HCT116 (cell line): ENCODE measurements at regions not wholly inside any gene's neighbourhood (a gene's known extent, or its start where the extent isn't known, plus 50 kb on each side); places are given as distances from the start of the nearest gene placed in this dataset.

Experiments
- ATAC-seq: fragments of 200-7000 bp; cut with Tn5 transposase; 2 replicates; pipeline ENCODE4 v1.9.1; 2020; ENCODE audit warnings: mild to moderate bottlenecking, moderate library complexity
- BruUV-seq: library from RNA; stranded (reverse); fragments of 400-500 nt; replicated peaks from 2 replicates; lab custom pipeline; 2021; lab: Mats Ljungman, UMichigan
- CTCF ChIA-PET: fragments of 300-600 bp; sonication (Branson Sonifier 250); formaldehyde crosslinking; loops from one replicate; lab custom pipeline; 2021; ENCODE audit warnings: antibody characterized with exemption; lab: Charles Lee
- POLR2A ChIA-PET: fragments of 300-600, 350-600 bp; sonication (Branson Sonifier 250); formaldehyde crosslinking; loops from one replicate; lab custom pipeline; 2021; ENCODE audit warnings: antibody characterized with exemption; lab: Charles Lee
- RAD21 ChIA-PET, 2 experiments: fragments of 300-600 bp; sonication (Branson Sonifier 250); formaldehyde crosslinking; loops; one replicate each; lab custom pipeline; 2023; ENCODE audit warnings: low total read pairs in 2 of 2; ENCODE audit not compliant: uncharacterized antibody in 2 of 2, unreplicated experiment in 2 of 2, low non-redundant PET in 1 of 2; lab: Charles Lee
- DNase-seq: peaks from one replicate; pipeline ENCODE4 v3.0.0-alpha.2; 2010; ENCODE audit warnings: low read depth, low spot score
- H2AFZ ChIP-seq: fragments of 200-600 bp; shearing (Covaris generic), sonication (generic); 2 replicates; pipeline ENCODE4 v1.6.1; 2017; ENCODE audit warnings: low read depth, mixed run types, mixed read lengths, antibody characterized with exemption, low read length; ENCODE audit not compliant: poor library complexity, severe bottlenecking
- H3K27ac ChIP-seq: 2 replicates; pipeline ENCODE4 v1.5.1; 2012; ENCODE audit warnings: low read depth, low read length
- H3K27me3 ChIP-seq: fragments of 200-600 bp; sonication (generic); 2 replicates; pipeline ENCODE4 v1.6.1; 2016; ENCODE audit warnings: mixed run types, low read length, mixed read lengths; ENCODE audit not compliant: insufficient read depth
- H3K36me3 ChIP-seq, 2 experiments: fragments of 200-500 bp in 1 of 2; fragments of 200-600 bp in 1 of 2; sonication (Bioruptor generic) in 1 of 2; sonication (generic) in 1 of 2; 2 replicates each; pipeline versions ENCODE4 v1.5.1 to v1.6.1; 2014 to 2016; ENCODE audit warnings: low read length in 2 of 2, inconsistent platforms in 1 of 2, mixed read lengths in 1 of 2, mixed run types in 1 of 2; ENCODE audit not compliant: insufficient read depth in 2 of 2, control insufficient read depth in 1 of 2
- H3K4me1 ChIP-seq, 2 experiments: fragments of 200-600 bp in 1 of 2; sonication (generic) in 1 of 2; 2 replicates each; pipeline versions ENCODE4 v1.5.1 to v1.6.1; 2012 to 2017; ENCODE audit warnings: low read length in 2 of 2, inconsistent platforms in 1 of 2, mild to moderate bottlenecking in 1 of 2, mixed read lengths in 1 of 2, mixed run types in 1 of 2, moderate library complexity in 1 of 2; ENCODE audit not compliant: insufficient read depth in 2 of 2, control insufficient read depth in 1 of 2
- H3K4me2 ChIP-seq: fragments of 200-600 bp; sonication (generic); 2 replicates; pipeline ENCODE4 v1.6.1; 2017; ENCODE audit warnings: mixed run types, low read length, mixed read lengths
- H3K4me3 ChIP-seq, 2 experiments: fragments of 200-600 bp in 1 of 2; sonication (generic) in 1 of 2; replicated peaks in 1 of 2; 2 replicates each; pipeline ENCODE4 v1.5.1; 2011 to 2016; ENCODE audit warnings: low read length in 2 of 2, control low read depth in 1 of 2, low read depth in 1 of 2, mild to moderate bottlenecking in 1 of 2, mixed read lengths in 1 of 2, mixed run types in 1 of 2
- H3K79me2 ChIP-seq: fragments of 200-600 bp; sonication (generic); 2 replicates; pipeline ENCODE4 v1.6.1; 2017; ENCODE audit warnings: mild to moderate bottlenecking, mixed run types, low read length, moderate library complexity, mixed read lengths; ENCODE audit not compliant: insufficient read depth
- H3K9ac ChIP-seq: fragments of 200-600 bp; sonication (generic); 2 replicates; pipeline ENCODE4 v1.6.1; 2016; ENCODE audit warnings: low read length, mixed read lengths
- H3K9me2 ChIP-seq: fragments of 200-600 bp; sonication (generic), shearing (Covaris generic); 2 replicates; pipeline ENCODE4 v1.6.1; 2017; ENCODE audit warnings: mixed run types, mild to moderate bottlenecking, moderate library complexity; ENCODE audit not compliant: insufficient read depth
- H3K9me3 ChIP-seq, 2 experiments: fragments of 200-500 bp in 1 of 2; fragments of 200-600 bp in 1 of 2; sonication (Bioruptor generic) in 1 of 2; sonication (generic) in 1 of 2; 2 replicates each; pipeline ENCODE4 v1.6.1; 2014 to 2017; ENCODE audit warnings: low read length in 2 of 2, mixed read lengths in 2 of 2, inconsistent platforms in 1 of 2, low read depth in 1 of 2, mild to moderate bottlenecking in 1 of 2, mixed run types in 1 of 2, moderate library complexity in 1 of 2; ENCODE audit not compliant: control insufficient read depth in 1 of 2, insufficient read depth in 1 of 2
- H4K20me1 ChIP-seq: fragments of 200-600 bp; sonication (generic), shearing (Covaris generic); 2 replicates; pipeline ENCODE4 v1.6.1; 2017; ENCODE audit warnings: mixed run types, mild to moderate bottlenecking, moderate library complexity; ENCODE audit not compliant: insufficient read depth
- ATF3 ChIP-seq: IDR thresholded peaks from 2 replicates; pipeline ENCODE4 v1.6.1; 2012
- CBX3 ChIP-seq: IDR thresholded peaks from 2 replicates; pipeline ENCODE4 v1.6.1; 2012; ENCODE audit warnings: low read depth
- CEBPB ChIP-seq: IDR thresholded peaks from 2 replicates; pipeline ENCODE4 v1.6.1; 2012; ENCODE audit warnings: low read depth
- CTCF ChIP-seq, 3 experiments: fragments of 200-600 bp in 1 of 3; sonication (generic) in 1 of 3; IDR thresholded peaks in 2 of 3; conservative IDR thresholded peaks in 1 of 3; 2 replicates each; pipeline ENCODE4 v1.5.1; 2012 to 2017; ENCODE audit warnings: low read depth in 2 of 3, low read length in 2 of 3, antibody characterized with exemption in 1 of 3, borderline replicate concordance in 1 of 3, control low read depth in 1 of 3, mild to moderate bottlenecking in 1 of 3, mixed read lengths in 1 of 3, mixed run types in 1 of 3, moderate library complexity in 1 of 3; ENCODE audit not compliant: insufficient read depth in 1 of 3
- EGR1 ChIP-seq: IDR thresholded peaks from 2 replicates; pipeline ENCODE4 v1.6.1; 2012; ENCODE audit warnings: low read depth
- JUND ChIP-seq: IDR thresholded peaks from 2 replicates; pipeline ENCODE4 v1.6.1; 2012
- MAX ChIP-seq: IDR thresholded peaks from 2 replicates; pipeline ENCODE4 v1.6.1; 2012
- POLR2A ChIP-seq: IDR thresholded peaks from 2 replicates; pipeline ENCODE4 v1.7.0; 2011; ENCODE audit warnings: borderline replicate concordance; ENCODE audit not compliant: insufficient read depth, insufficient read length; ENCODE audit errors: extremely low read depth
- RAD21 ChIP-seq: IDR thresholded peaks from 2 replicates; pipeline ENCODE4 v1.6.1; 2012; ENCODE audit warnings: low read depth, mild to moderate bottlenecking
- REST ChIP-seq: IDR thresholded peaks from 2 replicates; pipeline ENCODE4 v1.6.1; 2012; ENCODE audit warnings: low read depth
- SIN3A ChIP-seq: IDR thresholded peaks from 2 replicates; pipeline ENCODE4 v1.6.1; 2012; ENCODE audit warnings: low read depth
- SP1 ChIP-seq: IDR thresholded peaks from 2 replicates; pipeline ENCODE4 v1.6.1; 2012; ENCODE audit warnings: low read depth
- YY1 ChIP-seq: IDR thresholded peaks from 2 replicates; pipeline ENCODE4 v1.6.1; 2011; ENCODE audit warnings: low read length, low read depth, moderate library complexity, mild to moderate bottlenecking; ENCODE audit not compliant: insufficient replicate concordance; ENCODE audit errors: extremely low read depth
- ZBTB33 ChIP-seq: IDR thresholded peaks from 2 replicates; pipeline ENCODE4 v1.6.1; 2011; ENCODE audit warnings: mild to moderate bottlenecking, low read length, moderate library complexity; ENCODE audit not compliant: insufficient replicate concordance; ENCODE audit errors: extremely low read depth
- ZFX ChIP-seq: fragments of 450-650 bp; IDR thresholded peaks from 2 replicates; pipeline ENCODE4 v1.6.1; 2017
- intact Hi-C: fragments of 100-400 bp; cut with micrococcal nuclease; formaldehyde crosslinking; loops from 2 replicates; pipeline ENCODE4 v1.10.0; 2022

GRCh38 chr5:52693836-52694235 is 93.9 kb upstream of the ITGA1 start:
- H3K9me3 ChIP-seq = no peaks in the 10 kb centered on the region
- no peak overlapping the region for H3K27ac ChIP-seq
- CTCF ChIA-PET = interaction anchor here (2.9 kb wide), 1 partner anchor 222 kb away, joined by 8 read pairs; no protein-coding TSS in a partner anchor
- no peaks in the 10 kb centered on the region for H3K36me3 ChIP-seq
- no TSS peak for BruUV-seq
- no peaks in the 10 kb centered on the region for H4K20me1 ChIP-seq
- no peaks in the 10 kb centered on the region for H3K27me3 ChIP-seq
- no peaks in the 10 kb centered on the region for H3K4me1 ChIP-seq
- no peak for TF ChIP-seq SP1
- TF ChIP-seq POLR2A = no peak
- no peak for TF ChIP-seq EGR1
- TF ChIP-seq CBX3 = no peak
- TF ChIP-seq YY1 = no peak
- no peak for TF ChIP-seq ZFX
- no peak for TF ChIP-seq ZBTB33
- no peak for TF ChIP-seq RAD21
- no peak for TF ChIP-seq REST
- TF ChIP-seq CTCF (IDR thresholded peaks at IDR 0.05 in 2 of 3, conservative IDR thresholded peaks at IDR 0.05 in 1 of 3; ENCODE audit: borderline replicate concordance in 1 of 3, insufficient read depth in 1 of 3, low read depth in 2 of 3, low read length in 2 of 3) = no peak
- TF ChIP-seq JUND = no peak
- no peak for TF ChIP-seq CEBPB
- TF ChIP-seq MAX = no peak
- TF ChIP-seq ATF3 = no peak
- no peak for TF ChIP-seq SIN3A
- TF ChIP-seq, all 23 proteins: peak for 0
- intact Hi-C loops = loop anchor here (2.0 kb wide), 1 partner anchor 221 kb away; no protein-coding TSS in a partner anchor
- ChIA-PET POLR2A (no interaction called here), RAD21 (no interaction called here)
- ATAC-seq = no peak
- no peak overlapping the region for H3K9ac ChIP-seq
- H2AFZ ChIP-seq = no peak overlapping the region
- no peaks in the 10 kb centered on the region for H3K9me2 ChIP-seq
- no peaks in the 10 kb centered on the region for H3K79me2 ChIP-seq
- H3K4me2 ChIP-seq = no peak overlapping the region
- no peak for DNase-seq
- no peak overlapping the region for H3K4me3 ChIP-seq
